OCI-LY3 (cell line): ENCODE measurements at regions not wholly inside any gene's neighbourhood (a gene's known extent, or its start where the extent isn't known, plus 50 kb on each side); places are given as distances from the start of the nearest gene placed in this dataset.

Source experiments
- H2AFZ ChIP-seq: fragments of 200-600, 300-600 bp; shearing (Covaris generic); 2 replicates; pipeline ENCODE4 v1.6.0; 2014; ENCODE audit warnings: antibody characterized with exemption, low read depth, low read length
- H3K27ac ChIP-seq: fragments of 200-600, 300-600 bp; sonication (generic); 2 replicates; pipeline ENCODE4 v1.5.1; 2014; ENCODE audit warnings: mild to moderate bottlenecking, low read length, moderate library complexity, mixed read lengths
- H3K27me3 ChIP-seq: fragments of 200-600, 300-600 bp; sonication (generic); 2 replicates; pipeline ENCODE4 v1.6.1; 2014; ENCODE audit warnings: low read depth, low read length, mixed read lengths
- H3K36me3 ChIP-seq: fragments of 200-600, 300-600 bp; sonication (generic); replicated peaks from 2 replicates; pipeline ENCODE3; 2014; ENCODE audit warnings: low read depth, low read length, mixed read lengths
- H3K4me1 ChIP-seq: fragments of 300-600, 200-600 bp; sonication (generic); 2 replicates; pipeline ENCODE4 v1.6.1; 2014; ENCODE audit warnings: low read length, mixed read lengths
- H3K4me2 ChIP-seq: fragments of 200-600, 300-600 bp; sonication (generic); 2 replicates; pipeline ENCODE4 v1.6.1; 2014; ENCODE audit warnings: low read length, mixed read lengths
- H3K4me3 ChIP-seq: fragments of 300-600, 200-600 bp; sonication (generic); 2 replicates; pipeline ENCODE4 v1.5.1; 2014; ENCODE audit warnings: antibody characterized with exemption, mild to moderate bottlenecking, low read length, moderate library complexity
- H3K79me2 ChIP-seq: fragments of 300-600, 200-600 bp; shearing (Covaris generic); 2 replicates; pipeline ENCODE4 v1.6.1; 2014; ENCODE audit warnings: mild to moderate bottlenecking, low read length, mixed read lengths
- H3K9ac ChIP-seq: fragments of 300-600, 200-600 bp; shearing (Covaris generic); 2 replicates; pipeline ENCODE4 v1.6.0; 2014; ENCODE audit warnings: mild to moderate bottlenecking, low read length, moderate library complexity
- H3K9me3 ChIP-seq: fragments of 200-600, 300-600 bp; shearing (Covaris generic); 2 replicates; pipeline ENCODE4 v1.6.1; 2014; ENCODE audit warnings: low read length, mixed read lengths; ENCODE audit not compliant: insufficient read depth
- H4K20me1 ChIP-seq: fragments of 200-600, 300-600 bp; sonication (generic); 2 replicates; pipeline ENCODE4 v1.6.1; 2016; ENCODE audit warnings: low read length, mixed read lengths; ENCODE audit not compliant: insufficient read depth
- EZH2phosphoT487 ChIP-seq: fragments of 200-600 bp; shearing (Covaris generic); IDR thresholded peaks from 2 replicates; pipeline ENCODE4 v1.6.1; 2018; ENCODE audit warnings: antibody characterized with exemption, mixed run types, low read depth
- TF ChIP-seq, protein P1 (sequence below): fragments of 200-600, 300-600 bp; sonication (generic); IDR thresholded peaks from 2 replicates; pipeline ENCODE4 v1.5.1; 2014; ENCODE audit warnings: antibody characterized with exemption, low read length, low read depth

DNA sequence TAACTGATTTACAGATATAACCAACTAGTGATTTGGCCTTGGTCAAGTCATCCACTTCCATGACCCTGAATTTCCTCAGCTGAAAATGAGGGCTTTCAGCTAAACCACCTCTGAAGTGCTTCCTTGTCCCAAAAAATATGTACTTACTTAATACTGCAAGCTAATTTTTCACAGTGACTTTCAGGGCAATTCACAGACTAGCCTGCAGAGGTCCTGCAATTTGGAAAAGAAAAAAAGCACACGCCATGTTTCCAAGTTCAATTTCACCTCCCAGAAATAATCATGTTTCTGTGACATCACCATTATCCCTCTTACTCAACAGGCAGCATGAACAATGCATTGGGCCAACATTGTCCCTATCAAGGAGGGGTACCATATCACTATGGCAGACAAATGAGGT lies 218.2 kb downstream of the SHOX2 start:
- Histone ChIP-seq H4K20me1 (no peaks in the 10 kb centered on the region), H3K4me2 (no peak overlapping the region), H3K4me3 (no peak overlapping the region), H3K4me1 (no peaks in the 10 kb centered on the region), H3K9me3 (no peaks in the 10 kb centered on the region), H3K27ac (no peak overlapping the region), H3K36me3 (no peaks in the 10 kb centered on the region), H3K79me2 (no peaks in the 10 kb centered on the region), H3K9ac (no peak overlapping the region), H2AFZ (no peak overlapping the region), H3K27me3 (no peaks in the 10 kb centered on the region)
- TF ChIP-seq, protein P1, sequence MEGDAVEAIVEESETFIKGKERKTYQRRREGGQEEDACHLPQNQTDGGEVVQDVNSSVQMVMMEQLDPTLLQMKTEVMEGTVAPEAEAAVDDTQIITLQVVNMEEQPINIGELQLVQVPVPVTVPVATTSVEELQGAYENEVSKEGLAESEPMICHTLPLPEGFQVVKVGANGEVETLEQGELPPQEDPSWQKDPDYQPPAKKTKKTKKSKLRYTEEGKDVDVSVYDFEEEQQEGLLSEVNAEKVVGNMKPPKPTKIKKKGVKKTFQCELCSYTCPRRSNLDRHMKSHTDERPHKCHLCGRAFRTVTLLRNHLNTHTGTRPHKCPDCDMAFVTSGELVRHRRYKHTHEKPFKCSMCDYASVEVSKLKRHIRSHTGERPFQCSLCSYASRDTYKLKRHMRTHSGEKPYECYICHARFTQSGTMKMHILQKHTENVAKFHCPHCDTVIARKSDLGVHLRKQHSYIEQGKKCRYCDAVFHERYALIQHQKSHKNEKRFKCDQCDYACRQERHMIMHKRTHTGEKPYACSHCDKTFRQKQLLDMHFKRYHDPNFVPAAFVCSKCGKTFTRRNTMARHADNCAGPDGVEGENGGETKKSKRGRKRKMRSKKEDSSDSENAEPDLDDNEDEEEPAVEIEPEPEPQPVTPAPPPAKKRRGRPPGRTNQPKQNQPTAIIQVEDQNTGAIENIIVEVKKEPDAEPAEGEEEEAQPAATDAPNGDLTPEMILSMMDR, result no peak
- no peak for TF ChIP-seq EZH2phosphoT487

DNA sequence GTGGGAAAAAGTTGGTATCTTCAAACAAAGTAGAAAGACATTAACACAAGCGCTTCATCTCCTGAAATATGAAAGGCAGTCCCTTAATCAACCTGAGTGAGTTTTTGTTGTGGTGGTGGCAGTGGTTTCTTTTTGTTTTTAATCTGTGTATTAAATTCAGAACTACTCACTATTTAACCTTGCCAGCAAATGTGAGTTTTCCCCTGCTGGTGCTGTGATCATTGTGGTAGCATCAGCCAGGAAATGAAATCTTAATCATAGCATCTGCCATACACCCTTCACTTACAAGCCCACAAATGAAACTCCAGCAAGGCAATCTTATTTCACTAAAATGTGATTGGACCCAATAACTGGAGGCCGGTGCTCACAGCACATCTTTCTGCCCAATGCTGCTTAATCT lies 229.7 kb downstream of the SHOX2 start:
- Histone ChIP-seq H2AFZ (no peak overlapping the region), H3K9me3 (no peaks in the 10 kb centered on the region), H3K4me1 (no peaks in the 10 kb centered on the region), H3K4me3 (no peak overlapping the region), H3K9ac (no peak overlapping the region), H3K4me2 (no peak overlapping the region), H3K79me2 (no peaks in the 10 kb centered on the region), H3K27ac (no peak overlapping the region), H4K20me1 (no peaks in the 10 kb centered on the region), H3K27me3 (no peaks in the 10 kb centered on the region), H3K36me3 (no peaks in the 10 kb centered on the region)
- TF ChIP-seq, protein P1, result no peak
- TF ChIP-seq EZH2phosphoT487, result no peak

DNA sequence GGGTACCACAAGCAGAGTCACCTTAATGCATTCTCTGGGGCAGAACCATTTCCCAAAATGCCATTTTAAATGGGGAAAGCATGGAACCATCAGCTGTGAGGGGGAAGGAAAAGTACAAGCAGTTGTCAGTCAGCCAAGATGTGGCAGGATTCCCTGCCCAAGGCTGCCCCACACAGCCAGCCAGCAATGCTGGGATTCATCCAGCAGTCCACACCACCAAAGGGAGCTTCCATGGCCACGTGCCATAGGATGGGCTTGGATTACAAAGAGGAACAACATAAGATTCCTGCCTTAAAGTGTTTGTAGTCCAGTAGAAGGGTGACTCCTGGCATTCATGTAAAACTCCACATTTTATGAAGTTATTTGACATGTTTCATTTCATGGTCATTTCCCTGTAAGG lies 233.3 kb downstream of the SHOX2 start:
- TF ChIP-seq, protein P1, result no peak
- no peak for TF ChIP-seq EZH2phosphoT487
- H3K36me3 ChIP-seq, result no peaks in the 10 kb centered on the region
- H3K4me1 ChIP-seq, result no peaks in the 10 kb centered on the region
- no peaks in the 10 kb centered on the region for H3K9me3 ChIP-seq
- H3K79me2 ChIP-seq, result no peaks in the 10 kb centered on the region
- H4K20me1 ChIP-seq, result no peaks in the 10 kb centered on the region
- no peaks in the 10 kb centered on the region for H3K27me3 ChIP-seq
- no peak overlapping the region for H3K9ac ChIP-seq
- H3K4me2 ChIP-seq, result no peak overlapping the region
- no peak overlapping the region for H3K4me3 ChIP-seq
- no peak overlapping the region for H3K27ac ChIP-seq
- H2AFZ ChIP-seq, result no peak overlapping the region

DNA sequence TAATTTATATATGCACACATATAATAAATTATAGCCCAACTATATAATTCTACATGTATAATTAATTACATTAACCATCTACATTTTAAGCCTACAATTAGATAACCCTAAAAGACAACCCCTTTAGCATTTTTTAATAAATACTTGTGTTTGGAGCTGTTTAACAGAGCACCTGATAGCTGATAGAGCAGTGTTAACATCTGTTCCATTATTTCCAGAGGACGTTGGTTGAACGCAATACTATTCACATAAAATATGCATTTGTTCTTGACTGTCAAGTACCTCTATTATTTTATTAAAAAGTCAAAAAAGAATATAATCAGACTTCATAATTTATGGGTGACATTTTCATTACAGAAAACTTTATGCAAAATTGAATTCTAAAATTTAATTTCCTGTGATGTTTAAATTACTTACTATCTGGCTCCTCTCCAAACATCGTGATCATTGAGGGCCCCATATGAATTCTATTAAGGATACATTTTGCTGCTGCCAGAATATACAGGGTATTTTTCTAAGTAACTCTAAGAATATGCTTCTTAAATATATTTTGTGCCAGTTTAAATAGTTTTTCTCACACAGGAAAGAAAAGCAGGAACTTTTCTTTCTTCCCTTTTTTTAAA lies 234.3 kb downstream of the SHOX2 start:
- Histone ChIP-seq H3K27me3 (no peaks in the 10 kb centered on the region), H3K9me3 (no peaks in the 10 kb centered on the region), H3K9ac (no peak overlapping the region), H3K27ac (no peak overlapping the region), H3K4me1 (no peaks in the 10 kb centered on the region), H3K4me2 (no peak overlapping the region), H4K20me1 (no peaks in the 10 kb centered on the region), H3K36me3 (no peaks in the 10 kb centered on the region), H3K79me2 (no peaks in the 10 kb centered on the region), H3K4me3 (no peak overlapping the region), H2AFZ (no peak overlapping the region)
- TF ChIP-seq, protein P1, result no peak
- no peak for TF ChIP-seq EZH2phosphoT487
